ENCODE measurements at regions not wholly inside any gene's neighbourhood (a gene's known extent, or its start where the extent isn't known, plus 50 kb on each side); places are given as distances from the start of the nearest gene placed in this dataset.

DNA sequence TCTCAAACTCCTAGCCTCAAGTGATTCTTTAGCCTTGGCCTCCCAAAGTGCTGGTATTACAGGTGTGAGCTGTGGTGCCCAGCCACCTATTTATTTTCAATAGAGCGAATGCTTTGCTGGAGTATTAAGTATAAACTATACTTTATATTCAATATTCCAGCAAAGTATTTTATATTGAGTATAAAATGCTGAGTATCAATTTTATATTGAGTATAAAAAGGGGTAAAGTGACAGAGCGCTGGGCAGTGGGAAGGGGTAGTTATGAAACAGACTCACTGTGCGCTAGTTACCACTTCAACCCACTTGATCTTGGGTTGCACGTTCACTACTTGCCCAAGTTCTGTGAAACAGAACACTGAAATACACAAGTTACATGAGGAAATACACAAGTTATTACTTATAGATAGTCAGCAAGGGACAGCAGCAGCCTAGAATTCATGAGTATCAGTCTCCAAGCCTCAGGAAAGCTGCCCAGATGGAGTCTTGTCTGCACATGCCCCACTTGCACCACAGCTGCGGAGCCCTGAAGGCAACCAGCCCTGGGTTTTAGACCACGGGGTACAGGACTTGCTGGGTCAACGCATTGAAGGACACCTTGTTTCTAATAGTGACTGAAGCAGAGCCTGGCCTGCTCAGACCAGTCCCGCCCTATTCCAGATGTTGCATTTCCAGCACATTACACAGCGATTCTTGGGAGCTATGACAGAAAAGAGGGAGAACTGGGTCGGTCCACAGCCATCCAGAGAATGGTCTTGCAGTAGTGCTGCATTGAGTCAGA lies 51.6 kb upstream of the SYT13 start:
- DNase-seq, result no peak

DNA sequence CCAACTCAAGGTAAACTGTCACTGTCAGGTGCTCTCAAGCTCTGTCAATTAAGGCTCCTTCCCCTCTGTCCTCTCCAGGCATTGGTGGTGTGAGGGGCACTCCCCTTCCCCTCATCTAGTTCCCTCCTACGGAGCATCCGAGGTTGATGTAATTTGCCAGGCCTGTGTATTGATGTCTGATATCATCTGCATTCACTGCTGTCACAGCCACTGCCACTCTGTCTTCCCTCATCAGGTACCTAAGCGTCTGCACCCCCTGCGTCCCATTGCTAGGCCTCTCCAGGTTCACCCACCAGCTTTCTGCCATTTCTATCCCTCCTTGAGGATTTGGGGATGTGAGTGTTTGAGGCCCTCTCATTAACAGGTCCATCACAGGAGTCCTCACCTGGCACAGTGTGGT lies 50.0 kb upstream of the SYT13 start:
- DNase-seq, result no peak

Measured in NCI-H146 (cell line).